Thyroid gland (tissue), 4 donors: ENCODE measurements at regions not wholly inside any gene's neighbourhood (a gene's known extent, or its start where the extent isn't known, plus 50 kb on each side); places are given as distances from the start of the nearest gene placed in this dataset.

Source experiments
- DNase-seq, 2 donors: peaks; one replicate each; pipeline ENCODE4 v3.0.0-alpha.2; 2019
- H3K27ac ChIP-seq, 3 donors: fragments of 200-600 bp; sonication (generic); 1 replicate in 2 of 3; 2 replicates in 1 of 3; pipeline ENCODE4 v1.5.1; 2016 to 2019; ENCODE audit warnings: mild to moderate bottlenecking in 1 of 3, moderate library complexity in 1 of 3
- H3K27me3 ChIP-seq: fragments of 200-600 bp; sonication (generic); one replicate; pipeline ENCODE4 v1.5.1; 2019
- H3K36me3 ChIP-seq, 2 donors: fragments of 200-600 bp; sonication (generic); one replicate each; pipeline ENCODE4 v1.5.1; 2016 to 2019
- H3K4me1 ChIP-seq, 2 donors: fragments of 200-600 bp; sonication (generic); one replicate each; pipeline ENCODE4 v1.5.1; 2017 to 2019
- H3K4me3 ChIP-seq, 3 donors: fragments of 200-600 bp; sonication (generic); replicated peaks in 1 of 3; 1 replicate in 2 of 3; 2 replicates in 1 of 3; pipeline ENCODE4 v1.5.1; 2016; ENCODE audit warnings: mild to moderate bottlenecking in 1 of 3
- H3K9me3 ChIP-seq: fragments of 200-600 bp; sonication (generic); one replicate; pipeline ENCODE4 v1.5.1; 2017
- CTCF ChIP-seq, 6 experiments: fragments of 200-600 bp in 3 of 6; fragments of 450-650 bp in 3 of 6; sonication (generic) in 3 of 6; IDR thresholded peaks; one replicate each; pipeline ENCODE4 v1.5.1; 2016 to 2019; ENCODE audit warnings: antibody characterized with exemption in 6 of 6, mild to moderate bottlenecking in 2 of 6, inconsistent platforms in 1 of 6, moderate library complexity in 1 of 6
- POLR2A ChIP-seq, 2 donors: fragments of 450-650 bp; IDR thresholded peaks; one replicate each; pipeline ENCODE4 v1.6.1; 2017; ENCODE audit warnings: antibody characterized with exemption in 2 of 2, mild to moderate bottlenecking in 2 of 2, moderate library complexity in 1 of 2
- WGBS, 2 donors: methylation state at CpG; one replicate each; pipeline ENCODE4 v1.1.5; 2017; 5-methylcytosine and 5-hydroxymethylcytosine counted together
- intact Hi-C: fragments of 100-400 bp; cut with DNase I; formaldehyde crosslinking; loops from one replicate; pipeline ENCODE4 v1.15.1; 2023

GRCh38 chr12:127339065-127339464 is 927.9 kb upstream of the TMEM132C start:
- 74 to 75% methylated on average over 4 of the region's 4 CpGs for WGBS, 2 donors
- Histone ChIP-seq H3K27me3 (no peaks in the 10 kb centered on the region), H3K27ac (no peak overlapping the region), H3K36me3 (no peaks in the 10 kb centered on the region), H3K4me3 (no peak overlapping the region), H3K9me3 (no peaks in the 10 kb centered on the region), H3K4me1 (no peaks in the 10 kb centered on the region)
- TF ChIP-seq POLR2A (IDR thresholded peaks at IDR 0.05) (no peak), CTCF (IDR thresholded peaks at IDR 0.05) (no peak)
- intact Hi-C loops = no loop called here
- DNase-seq = no peak

GRCh38 chr12:127340381-127340780 is 926.6 kb upstream of the TMEM132C start:
- no peaks in the 10 kb centered on the region for H3K9me3 ChIP-seq
- H3K27ac ChIP-seq = no peak overlapping the region
- no peaks in the 10 kb centered on the region for H3K4me1 ChIP-seq
- no peak for TF ChIP-seq CTCF (IDR thresholded peaks at IDR 0.05)
- no peak overlapping the region for H3K4me3 ChIP-seq
- H3K36me3 ChIP-seq = no peaks in the 10 kb centered on the region
- H3K27me3 ChIP-seq = no peaks in the 10 kb centered on the region
- 84 to 93% methylated on average over 6 of the region's 6 CpGs for WGBS, 2 donors
- intact Hi-C loops = no loop called here
- DNase-seq = no peak

DNA sequence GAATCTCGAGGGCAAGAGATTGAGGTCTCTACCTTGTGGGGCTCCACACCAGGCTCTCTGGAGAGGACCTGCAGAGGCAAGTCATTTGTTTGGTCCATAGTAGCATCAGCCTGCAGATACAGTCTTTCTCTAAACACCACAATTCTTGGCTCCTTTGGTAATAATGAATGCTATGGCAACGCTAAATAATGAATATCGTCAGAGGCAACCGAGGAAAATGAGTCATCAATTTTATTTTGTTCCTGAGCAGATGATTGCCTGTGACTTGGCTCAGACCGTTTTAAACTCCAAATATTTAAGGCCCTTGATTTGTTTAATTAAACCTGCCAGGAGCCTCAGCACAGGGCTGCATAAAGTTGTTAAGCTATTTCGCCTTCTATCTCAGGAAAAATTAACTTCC is 924.1 kb upstream of the TMEM132C start:
- 71 to 73% methylated on average over 6 of the region's 6 CpGs for WGBS, 2 donors
- Histone ChIP-seq H3K9me3 (no peaks in the 10 kb centered on the region), H3K27me3 (no peaks in the 10 kb centered on the region), H3K4me3 (no peak overlapping the region), H3K36me3 (no peaks in the 10 kb centered on the region), H3K4me1 (no peaks in the 10 kb centered on the region), H3K27ac (no peak overlapping the region)
- intact Hi-C loops = no loop called here
- DNase-seq = no peak
- no peak for TF ChIP-seq CTCF (IDR thresholded peaks at IDR 0.05)
- TF ChIP-seq POLR2A (IDR thresholded peaks at IDR 0.05) = no peak

DNA sequence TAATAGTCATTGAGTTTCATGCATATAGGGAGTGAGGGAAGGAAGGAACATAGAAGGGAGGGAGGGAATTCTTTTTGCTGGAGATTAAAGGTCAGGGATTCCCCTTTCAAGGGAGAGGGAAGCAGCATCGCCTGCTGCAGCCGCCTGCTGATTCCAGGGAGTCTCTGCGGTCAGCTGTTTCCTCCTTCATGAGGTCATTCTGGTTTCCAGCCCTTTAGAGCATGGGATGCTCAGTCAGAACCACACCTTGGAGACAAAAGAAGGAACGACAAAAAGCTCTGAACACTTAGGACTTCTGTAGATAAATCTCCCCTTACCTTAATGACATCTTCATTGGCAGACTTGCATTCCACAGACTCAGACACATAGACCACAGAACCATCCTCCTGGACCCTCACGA is 923.0 kb upstream of the TMEM132C start:
- no peak overlapping the region for H3K27ac ChIP-seq
- no peaks in the 10 kb centered on the region for H3K36me3 ChIP-seq
- H3K9me3 ChIP-seq = no peaks in the 10 kb centered on the region
- TF ChIP-seq POLR2A (IDR thresholded peaks at IDR 0.05) (no peak), CTCF (IDR thresholded peaks at IDR 0.05) (no peak)
- WGBS, 2 donors = 57 to 62% methylated on average over 5 of the region's 5 CpGs
- H3K4me1 ChIP-seq = no peaks in the 10 kb centered on the region
- H3K27me3 ChIP-seq = no peaks in the 10 kb centered on the region
- DNase-seq = no peak
- intact Hi-C loops = no loop called here
- no peak overlapping the region for H3K4me3 ChIP-seq

DNA sequence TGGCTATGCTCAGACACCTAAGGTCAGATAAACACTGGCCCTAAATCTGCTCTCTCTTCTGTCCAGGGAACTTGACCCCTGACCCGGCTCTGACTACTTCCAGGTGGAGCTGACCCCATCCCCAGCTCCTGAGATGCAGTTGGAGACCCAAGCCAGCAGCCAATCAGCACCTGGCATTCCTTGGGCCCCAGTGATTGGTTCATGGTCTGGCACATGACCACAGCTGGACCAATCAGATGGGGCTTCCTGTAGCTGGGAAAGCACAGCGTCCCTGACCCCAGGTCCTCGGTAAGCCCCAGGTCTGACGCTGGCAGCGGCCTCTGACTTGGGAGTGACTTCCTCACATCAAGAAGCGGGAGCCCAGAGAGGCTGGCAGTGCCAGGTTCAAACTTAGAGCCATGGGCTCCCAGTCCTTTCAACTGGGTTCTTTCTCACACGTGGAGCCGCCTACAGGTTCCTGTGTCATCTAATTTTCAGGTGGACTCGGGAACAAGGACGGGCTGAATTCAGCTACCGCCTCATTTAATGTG is 915.4 kb upstream of the TMEM132C start:
- no peaks in the 10 kb centered on the region for H3K27me3 ChIP-seq
- no peak for TF ChIP-seq CTCF (IDR thresholded peaks at IDR 0.05)
- no peak for TF ChIP-seq POLR2A (IDR thresholded peaks at IDR 0.05)
- WGBS, 2 donors = 84 to 92% methylated on average over 8 to 10 of the region's 11 CpGs
- H3K9me3 ChIP-seq = no peaks in the 10 kb centered on the region
- intact Hi-C loops = no loop called here
- no peak overlapping the region for H3K4me3 ChIP-seq
- H3K4me1 ChIP-seq = no peaks in the 10 kb centered on the region
- no peak overlapping the region for H3K27ac ChIP-seq
- H3K36me3 ChIP-seq = no peaks in the 10 kb centered on the region
- DNase-seq = no peak
